Lower lobe of right lung (tissue), 2 donors: ENCODE measurements at regions not wholly inside any gene's neighbourhood (a gene's known extent, or its start where the extent isn't known, plus 50 kb on each side); places are given as distances from the start of the nearest gene placed in this dataset.

Experiments used
- ATAC-seq, 2 donors: fragments of 200-7000 bp; cut with Tn5 transposase; one replicate each; pipeline ENCODE4 v1.9.1; 2020 to 2022; ENCODE audit warnings: mild to moderate bottlenecking in 2 of 2, moderate library complexity in 2 of 2
- DNase-seq: peaks from one replicate; pipeline ENCODE4 v3.0.0-alpha.2; 2020
- H3K27ac ChIP-seq: fragments of 200-600 bp; one replicate; pipeline ENCODE4 v1.8.0; 2022
- H3K27me3 ChIP-seq: fragments of 200-600 bp; one replicate; pipeline ENCODE4 v1.8.0; 2022; ENCODE audit warnings: low read depth
- H3K36me3 ChIP-seq: fragments of 200-600 bp; one replicate; pipeline ENCODE4 v1.8.0; 2022; ENCODE audit warnings: mild to moderate bottlenecking
- H3K4me1 ChIP-seq: fragments of 200-600 bp; one replicate; pipeline ENCODE4 v1.8.0; 2022
- H3K4me3 ChIP-seq: fragments of 200-600 bp; one replicate; pipeline ENCODE4 v1.8.0; 2022; ENCODE audit warnings: mild to moderate bottlenecking
- H3K9me3 ChIP-seq: fragments of 200-600 bp; one replicate; pipeline ENCODE4 v1.8.0; 2022
- CTCF ChIP-seq: fragments of 200-600 bp; IDR thresholded peaks from one replicate; pipeline ENCODE4 v1.8.0; 2022; ENCODE audit warnings: antibody characterized with exemption, mild to moderate bottlenecking
- intact Hi-C: fragments of 100-400 bp; cut with DNase I; formaldehyde crosslinking; loops from one replicate; pipeline ENCODE4 v1.11.0; 2022
- donor health status: DM: no; HTN: yes; CAD: no; lungs with severe emphysema.

GRCh38 chr6:148074291-148074690 is 268.3 kb upstream of the SASH1 start:
- no peak for TF ChIP-seq CTCF
- DNase-seq, result no peak
- no peak overlapping the region for H3K27ac ChIP-seq
- no peaks in the 10 kb centered on the region for H3K36me3 ChIP-seq
- intact Hi-C loops, result no loop called here
- no peak for ATAC-seq
- no peak overlapping the region for H3K4me3 ChIP-seq
- H3K9me3 ChIP-seq, result no peaks in the 10 kb centered on the region
- no peaks in the 10 kb centered on the region for H3K4me1 ChIP-seq
- H3K27me3 ChIP-seq, result no peaks in the 10 kb centered on the region

GRCh38 chr6:148074738-148075137 is 267.9 kb upstream of the SASH1 start:
- intact Hi-C loops, result no loop called here
- no peak overlapping the region for H3K27ac ChIP-seq
- H3K4me1 ChIP-seq, result no peaks in the 10 kb centered on the region
- ATAC-seq, result no peak
- no peak for DNase-seq
- TF ChIP-seq CTCF, result no peak
- no peaks in the 10 kb centered on the region for H3K9me3 ChIP-seq
- H3K36me3 ChIP-seq, result no peaks in the 10 kb centered on the region
- no peaks in the 10 kb centered on the region for H3K27me3 ChIP-seq
- H3K4me3 ChIP-seq, result no peak overlapping the region

- Histone ChIP-seq H3K27me3 (no peaks in the 10 kb centered on the region), H3K4me1 (no peaks in the 10 kb centered on the region), H3K4me3 (no peak overlapping the region), H3K9me3 (no peaks in the 10 kb centered on the region), H3K36me3 (no peaks in the 10 kb centered on the region), H3K27ac (no peak overlapping the region)
- TF ChIP-seq CTCF, result no peak
- intact Hi-C loops, result no loop called here
- no peak for DNase-seq
- no peak for ATAC-seq
Measured at GRCh38 chr6:148075352-148075751, 267.3 kb upstream of the SASH1 start.

GRCh38 chr6:148076051-148076450 is 266.6 kb upstream of the SASH1 start:
- no peak for TF ChIP-seq CTCF
- H3K4me3 ChIP-seq, result no peak overlapping the region
- intact Hi-C loops, result no loop called here
- DNase-seq (no peak), ATAC-seq (no peak)
- H3K4me1 ChIP-seq, result no peaks in the 10 kb centered on the region
- H3K36me3 ChIP-seq, result no peaks in the 10 kb centered on the region
- no peaks in the 10 kb centered on the region for H3K27me3 ChIP-seq
- H3K9me3 ChIP-seq, result no peaks in the 10 kb centered on the region
- H3K27ac ChIP-seq, result no peak overlapping the region

GRCh38 chr6:148080315-148080714 is 262.3 kb upstream of the SASH1 start:
- TF ChIP-seq CTCF, result no peak
- ATAC-seq, result no peak
- no peaks in the 10 kb centered on the region for H3K9me3 ChIP-seq
- no peaks in the 10 kb centered on the region for H3K36me3 ChIP-seq
- no peak for DNase-seq
- no peak overlapping the region for H3K4me3 ChIP-seq
- no peak overlapping the region for H3K27ac ChIP-seq
- H3K27me3 ChIP-seq, result no peaks in the 10 kb centered on the region
- H3K4me1 ChIP-seq, result no peaks in the 10 kb centered on the region
- intact Hi-C loops, result no loop called here

- H3K4me3 ChIP-seq, result no peak overlapping the region
- TF ChIP-seq CTCF, result no peak
- no peak overlapping the region for H3K27ac ChIP-seq
- H3K27me3 ChIP-seq, result no peaks in the 10 kb centered on the region
- no peaks in the 10 kb centered on the region for H3K36me3 ChIP-seq
- intact Hi-C loops, result no loop called here
- no peaks in the 10 kb centered on the region for H3K9me3 ChIP-seq
- H3K4me1 ChIP-seq, result no peaks in the 10 kb centered on the region
- no peak for ATAC-seq
- DNase-seq, result no peak
Measured at GRCh38 chr6:148081076-148081475, 261.6 kb upstream of the SASH1 start.
